ENCODE measurements at regions not wholly inside any gene's neighbourhood (a gene's known extent, or its start where the extent isn't known, plus 50 kb on each side); places are given as distances from the start of the nearest gene placed in this dataset.

- TF ChIP-seq EGR1 (IDR thresholded peaks at IDR 0.05; ENCODE audit: low read depth) = no peak
- no peak for TF ChIP-seq RAD21 (IDR thresholded peaks at IDR 0.05; ENCODE audit: low read depth)
- TF ChIP-seq JUND (IDR thresholded peaks at IDR 0.05) = no peak
- TF ChIP-seq ZFX (IDR thresholded peaks at IDR 0.05) = no peak
- no peak for TF ChIP-seq REST (IDR thresholded peaks at IDR 0.05; ENCODE audit: low read depth)
- TF ChIP-seq EZH2 (IDR thresholded peaks at IDR 0.05) = no peak
- TF ChIP-seq POLR2A (IDR thresholded peaks at IDR 0.05; ENCODE audit: borderline replicate concordance, extremely low read depth, insufficient read depth, insufficient read length) = no peak
- no peak for TF ChIP-seq CTCF (IDR thresholded peaks at IDR 0.05 in 2 of 3, conservative IDR thresholded peaks at IDR 0.05 in 1 of 3; ENCODE audit: borderline replicate concordance in 1 of 3, insufficient read depth in 1 of 3, low read depth in 2 of 3, low read length in 2 of 3)
- TF ChIP-seq CEBPB (IDR thresholded peaks at IDR 0.05; ENCODE audit: low read depth) = no peak
- TF ChIP-seq TCF7L2 (IDR thresholded peaks at IDR 0.05; ENCODE audit: borderline replicate concordance, extremely low read depth, insufficient read depth, insufficient read length) = no peak
Observed at GRCh38 chr22:44391015-44391414, 78.3 kb upstream of the SHISAL1 start.

Data from HCT116 (cell line).